Activated T-helper 17 cell treated with anti-CD3 and anti-CD28 coated beads, Interleukin-2, amount 50 U/mL, for 72 hours (primary cell): ENCODE measurements at regions not wholly inside any gene's neighbourhood (a gene's known extent, or its start where the extent isn't known, plus 50 kb on each side); places are given as distances from the start of the nearest gene placed in this dataset.

Experiments
- ATAC-seq: fragments of 150-1000 bp; cut with Tn5 transposase; replicated peaks from 2 replicates; pipeline ENCODE4 v1.10.0; 2021; ENCODE audit warnings: mild to moderate bottlenecking, moderate library complexity
- H3K27ac Mint-ChIP-seq: one replicate; pipeline ENCODE4 v1.8.0; 2022; ENCODE audit warnings: mixed read lengths
- H3K27me3 Mint-ChIP-seq: one replicate; pipeline ENCODE4 v1.8.0; 2022; ENCODE audit warnings: mixed read lengths
- H3K36me3 Mint-ChIP-seq: one replicate; pipeline ENCODE4 v1.8.0; 2022; ENCODE audit warnings: low read depth, mild to moderate bottlenecking, mixed read lengths
- H3K4me1 Mint-ChIP-seq: one replicate; pipeline ENCODE4 v1.8.0; 2022; ENCODE audit warnings: mixed read lengths
- H3K4me3 Mint-ChIP-seq: one replicate; pipeline ENCODE4 v1.8.0; 2022; ENCODE audit warnings: mild to moderate bottlenecking, mixed read lengths
- H3K9me3 Mint-ChIP-seq: one replicate; pipeline ENCODE4 v1.8.0; 2022; ENCODE audit warnings: mixed read lengths

- Mint-ChIP-seq H3K4me1 (no peaks in the 10 kb centered on the region), H3K9me3 (no peaks in the 10 kb centered on the region), H3K36me3 (no peaks in the 10 kb centered on the region), H3K27ac (no peak overlapping the region), H3K27me3 (peaks cover 6% of the 10 kb centered on the region), H3K4me3 (no peak overlapping the region)
- ATAC-seq: no peak
Observed at GRCh38 chr3:176920766-176921160, 276.5 kb downstream of the TBL1XR1 start.

DNA sequence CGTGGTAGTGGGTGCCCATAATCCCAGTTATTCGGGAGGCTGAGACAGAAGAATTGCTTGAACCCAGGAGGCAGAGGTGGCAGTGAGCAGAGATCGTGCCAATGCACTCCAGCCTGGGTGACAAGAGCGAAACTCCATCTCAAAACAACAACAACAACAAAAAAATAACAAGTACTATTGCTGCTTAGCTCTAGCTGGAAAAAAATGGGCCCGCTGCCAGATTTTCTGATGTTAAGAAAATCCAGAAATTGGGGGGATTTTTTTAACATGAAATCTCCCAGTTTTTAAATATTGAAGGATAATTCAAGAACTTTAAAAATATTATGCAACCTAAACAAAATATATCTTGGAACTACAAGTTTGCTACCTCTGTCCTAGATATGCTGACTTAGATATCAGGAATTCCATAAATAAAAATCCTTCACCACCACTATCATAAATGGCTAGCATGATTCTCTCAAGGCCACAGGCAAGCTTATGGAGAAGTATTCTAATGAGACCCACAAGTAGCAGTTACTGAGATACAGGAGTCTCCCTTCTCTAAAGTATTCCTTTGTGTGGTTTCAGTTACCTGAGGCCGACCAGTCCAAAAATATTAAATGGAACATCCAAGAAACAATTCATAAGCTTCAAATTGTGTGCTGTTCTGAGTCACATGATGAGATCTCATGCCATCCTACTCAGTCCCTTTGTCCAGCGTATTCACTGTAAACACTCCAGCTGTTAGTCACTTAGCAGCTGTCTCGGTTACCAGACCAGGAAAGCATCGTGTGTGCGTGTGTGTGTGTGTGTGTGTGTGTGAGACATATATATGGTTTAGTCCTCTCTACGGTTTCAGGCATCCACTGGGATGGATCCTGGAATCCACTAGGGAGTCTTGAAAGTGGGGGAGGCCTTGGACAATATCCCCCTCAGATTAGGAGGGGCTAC is 277.2 kb downstream of the TBL1XR1 start:
- Mint-ChIP-seq H3K36me3 (no peaks in the 10 kb centered on the region), H3K9me3 (no peaks in the 10 kb centered on the region), H3K27ac (no peak overlapping the region), H3K4me1 (no peaks in the 10 kb centered on the region), H3K27me3 (peaks cover 6% of the 10 kb centered on the region), H3K4me3 (no peak overlapping the region)
- no peak for ATAC-seq

- Mint-ChIP-seq H3K9me3 (no peaks in the 10 kb centered on the region), H3K27me3 (no peaks in the 10 kb centered on the region), H3K4me3 (no peak overlapping the region), H3K27ac (no peak overlapping the region), H3K4me1 (no peaks in the 10 kb centered on the region), H3K36me3 (no peaks in the 10 kb centered on the region)
- ATAC-seq: no peak
Observed at GRCh38 chr3:176916777-176917176, 280.5 kb downstream of the TBL1XR1 start.

DNA sequence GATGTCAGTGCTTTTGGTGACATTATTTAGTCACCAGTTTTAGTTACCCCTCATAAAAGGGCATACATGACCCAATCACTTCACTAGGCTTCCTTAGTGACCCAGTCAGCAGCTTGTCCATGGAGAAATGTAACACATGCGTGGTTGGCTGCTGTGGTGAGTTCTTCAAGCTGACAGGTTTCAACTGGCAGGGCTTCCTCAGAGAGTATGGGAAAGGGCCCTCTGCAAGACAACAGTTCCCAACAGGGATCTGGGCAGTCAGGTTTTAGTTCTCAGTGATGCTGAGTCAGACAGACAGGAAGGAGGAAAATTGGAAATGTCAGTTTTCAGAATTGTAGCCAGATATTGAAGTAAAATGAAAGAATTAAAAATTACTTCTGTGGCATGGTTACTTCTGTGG is 282.5 kb downstream of the TBL1XR1 start:
- no peaks in the 10 kb centered on the region for H3K9me3 Mint-ChIP-seq
- H3K4me3 Mint-ChIP-seq: no peak overlapping the region
- no peaks in the 10 kb centered on the region for H3K36me3 Mint-ChIP-seq
- H3K4me1 Mint-ChIP-seq: no peaks in the 10 kb centered on the region
- no peak overlapping the region for H3K27ac Mint-ChIP-seq
- H3K27me3 Mint-ChIP-seq: peaks cover 4% of the 10 kb centered on the region
- ATAC-seq: no peak

DNA sequence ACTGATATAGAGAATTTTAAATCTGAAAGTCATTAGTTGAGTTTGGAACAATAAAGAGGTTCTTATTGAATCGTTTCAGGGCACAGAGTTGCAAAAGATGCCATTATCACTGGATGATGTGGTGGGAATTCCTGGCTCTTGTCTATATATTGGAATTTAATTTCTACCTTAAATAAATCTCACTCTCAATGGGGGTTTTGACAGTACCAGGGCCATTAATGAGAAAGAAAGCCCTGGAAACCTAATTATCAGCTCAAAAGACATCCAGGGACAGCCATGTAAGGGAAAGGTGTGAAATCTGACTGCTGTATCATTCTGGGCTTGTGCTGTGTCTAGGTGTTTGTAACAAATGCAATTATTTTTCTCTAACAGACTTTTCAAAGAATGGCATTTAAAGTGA is 285.7 kb downstream of the TBL1XR1 start:
- Mint-ChIP-seq H3K9me3 (no peaks in the 10 kb centered on the region), H3K4me3 (no peak overlapping the region), H3K36me3 (no peaks in the 10 kb centered on the region), H3K4me1 (no peaks in the 10 kb centered on the region), H3K27ac (no peak overlapping the region), H3K27me3 (peaks cover 4% of the 10 kb centered on the region)
- no peak for ATAC-seq

GRCh38 chr3:176909044-176909443 is 288.2 kb downstream of the TBL1XR1 start:
- Mint-ChIP-seq H3K4me1 (no peaks in the 10 kb centered on the region), H3K36me3 (no peaks in the 10 kb centered on the region), H3K4me3 (no peak overlapping the region), H3K9me3 (no peaks in the 10 kb centered on the region), H3K27me3 (peaks cover 4% of the 10 kb centered on the region), H3K27ac (no peak overlapping the region)
- no peak for ATAC-seq

- H3K36me3 Mint-ChIP-seq: no peaks in the 10 kb centered on the region
- peaks cover 13% of the 10 kb centered on the region for H3K27me3 Mint-ChIP-seq
- no peak for ATAC-seq
- H3K27ac Mint-ChIP-seq: no peak overlapping the region
- no peaks in the 10 kb centered on the region for H3K9me3 Mint-ChIP-seq
- H3K4me1 Mint-ChIP-seq: no peaks in the 10 kb centered on the region
- H3K4me3 Mint-ChIP-seq: no peak overlapping the region
Observed at GRCh38 chr3:176906046-176906905, 291.0 kb downstream of the TBL1XR1 start.

GRCh38 chr3:176905331-176905730 is 292.0 kb downstream of the TBL1XR1 start:
- H3K36me3 Mint-ChIP-seq: no peaks in the 10 kb centered on the region
- no peak overlapping the region for H3K4me3 Mint-ChIP-seq
- no peak overlapping the region for H3K27ac Mint-ChIP-seq
- ATAC-seq: no peak
- H3K9me3 Mint-ChIP-seq: no peaks in the 10 kb centered on the region
- peaks cover 10% of the 10 kb centered on the region for H3K27me3 Mint-ChIP-seq
- no peaks in the 10 kb centered on the region for H3K4me1 Mint-ChIP-seq

DNA sequence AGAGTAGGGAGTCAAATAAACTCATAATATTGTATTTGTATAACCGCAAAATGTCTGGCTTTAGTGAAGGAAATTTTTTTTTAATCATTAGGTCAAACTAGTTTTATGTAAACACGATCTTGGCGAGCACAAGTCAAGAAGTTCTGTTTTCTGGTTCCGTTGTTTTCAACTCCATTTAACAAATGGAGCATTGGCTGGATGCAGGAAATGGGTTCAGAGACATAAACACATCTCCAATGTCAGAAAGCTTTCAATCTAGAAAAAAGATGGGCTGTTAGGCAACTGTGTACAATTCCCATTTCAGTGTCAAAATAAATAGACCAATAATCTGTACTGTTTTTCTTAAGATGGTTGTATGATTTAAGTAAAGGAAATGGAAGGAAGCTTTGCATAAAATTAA is 292.8 kb downstream of the TBL1XR1 start:
- Mint-ChIP-seq H3K9me3 (no peaks in the 10 kb centered on the region), H3K4me3 (no peak overlapping the region), H3K27ac (no peak overlapping the region), H3K4me1 (no peaks in the 10 kb centered on the region), H3K36me3 (no peaks in the 10 kb centered on the region), H3K27me3 (peaks cover 18% of the 10 kb centered on the region)
- ATAC-seq: no peak

DNA sequence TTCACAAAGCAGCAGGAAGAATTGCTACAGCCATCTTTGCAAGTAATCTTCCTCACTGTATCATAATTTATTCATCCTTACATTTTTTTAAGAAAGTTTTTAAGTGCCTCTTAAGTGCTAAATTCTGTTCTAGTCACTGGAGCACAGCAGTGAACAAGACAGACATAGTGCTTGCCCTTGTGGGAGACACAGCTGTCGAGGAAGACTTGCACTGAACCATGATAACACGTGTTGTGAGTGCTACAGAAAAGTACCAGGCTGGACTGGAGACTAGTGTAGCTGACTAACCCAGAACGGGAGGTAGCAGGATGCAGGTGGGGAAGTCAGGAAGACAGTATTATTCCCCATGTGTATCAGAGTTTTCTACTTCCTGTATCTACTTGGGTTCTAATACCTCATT is 300.6 kb downstream of the TBL1XR1 start:
- no peaks in the 10 kb centered on the region for H3K36me3 Mint-ChIP-seq
- no peak overlapping the region for H3K4me3 Mint-ChIP-seq
- H3K9me3 Mint-ChIP-seq: no peaks in the 10 kb centered on the region
- ATAC-seq: no peak
- peaks cover 39% of the 10 kb centered on the region for H3K27me3 Mint-ChIP-seq
- no peak overlapping the region for H3K27ac Mint-ChIP-seq
- no peaks in the 10 kb centered on the region for H3K4me1 Mint-ChIP-seq

DNA sequence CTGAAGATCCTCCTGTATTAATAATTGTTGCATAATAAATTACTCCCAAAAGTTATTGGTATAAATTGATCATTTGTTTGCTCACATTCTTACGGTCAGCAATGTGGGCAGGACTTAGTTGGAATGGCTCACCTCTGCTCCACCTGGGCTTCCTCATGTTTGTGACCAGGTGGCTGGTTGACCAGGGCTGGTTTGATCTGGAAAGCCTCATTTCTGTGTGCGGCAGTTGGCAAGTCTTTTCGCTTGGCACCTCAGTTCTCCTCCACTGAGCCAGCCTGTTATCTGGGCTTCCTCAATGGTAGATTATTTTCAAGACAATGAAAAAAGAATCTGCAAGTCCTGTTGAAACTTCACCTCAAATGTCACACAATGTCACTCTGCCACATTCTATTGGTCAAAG is 301.1 kb downstream of the TBL1XR1 start:
- H3K4me1 Mint-ChIP-seq: no peaks in the 10 kb centered on the region
- ATAC-seq: no peak
- H3K36me3 Mint-ChIP-seq: no peaks in the 10 kb centered on the region
- H3K27me3 Mint-ChIP-seq: peaks cover 39% of the 10 kb centered on the region
- no peaks in the 10 kb centered on the region for H3K9me3 Mint-ChIP-seq
- no peak overlapping the region for H3K27ac Mint-ChIP-seq
- H3K4me3 Mint-ChIP-seq: no peak overlapping the region

- no peaks in the 10 kb centered on the region for H3K4me1 Mint-ChIP-seq
- peaks cover 14% of the 10 kb centered on the region for H3K9me3 Mint-ChIP-seq
- H3K27me3 Mint-ChIP-seq: peaks cover 35% of the 10 kb centered on the region
- no peak overlapping the region for H3K27ac Mint-ChIP-seq
- no peak overlapping the region for H3K4me3 Mint-ChIP-seq
- no peaks in the 10 kb centered on the region for H3K36me3 Mint-ChIP-seq
- ATAC-seq: no peak
Observed at GRCh38 chr3:176879710-176880109, 317.6 kb downstream of the TBL1XR1 start.

DNA sequence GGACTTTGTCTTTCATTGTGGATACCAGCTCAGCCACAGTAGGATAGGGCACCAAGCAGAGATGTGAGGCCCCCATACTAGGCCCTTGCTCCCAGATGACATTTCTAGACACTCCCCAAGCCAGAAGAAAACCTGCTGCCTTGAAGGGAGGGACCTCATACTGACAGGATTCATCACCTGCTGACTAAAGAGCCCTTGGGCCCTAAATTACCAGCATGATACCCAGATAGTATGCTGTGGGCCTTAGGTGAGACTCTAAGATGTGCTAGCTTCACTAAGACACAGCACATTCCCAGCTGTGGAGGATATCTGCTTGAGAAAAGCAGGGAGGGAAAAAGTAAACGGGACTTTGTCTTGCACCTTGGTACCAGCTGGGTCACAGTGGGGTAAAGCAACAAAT is 324.0 kb downstream of the TBL1XR1 start:
- no peak for ATAC-seq
- H3K4me3 Mint-ChIP-seq: no peak overlapping the region
- H3K27ac Mint-ChIP-seq: peak overlapping the region; percentile 87
- peaks cover 8% of the 10 kb centered on the region for H3K27me3 Mint-ChIP-seq
- peaks cover 4% of the 10 kb centered on the region for H3K4me1 Mint-ChIP-seq
- no peaks in the 10 kb centered on the region for H3K36me3 Mint-ChIP-seq
- peaks cover 8% of the 10 kb centered on the region for H3K9me3 Mint-ChIP-seq

DNA sequence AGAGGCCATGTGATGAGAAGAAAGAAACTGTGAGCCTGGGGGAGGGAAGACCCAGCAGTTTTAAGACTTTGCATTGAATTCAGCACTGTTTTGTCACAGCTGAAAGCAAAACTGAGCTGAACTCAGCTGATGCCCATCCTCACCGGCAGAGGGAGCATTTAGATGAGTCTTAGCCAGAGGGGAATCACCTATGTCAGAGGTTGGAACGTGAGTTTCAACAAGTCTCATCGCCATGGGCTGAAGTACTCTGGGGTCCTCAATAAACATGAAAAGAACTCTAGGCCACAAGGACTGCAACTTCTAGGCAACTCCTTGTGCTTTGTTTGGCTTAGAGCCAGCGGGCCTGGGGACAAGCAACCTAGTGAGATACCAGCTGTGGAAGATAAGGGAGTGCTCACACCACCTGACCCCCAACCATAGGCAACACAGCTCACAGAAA is 324.5 kb downstream of the TBL1XR1 start:
- peaks cover 4% of the 10 kb centered on the region for H3K4me1 Mint-ChIP-seq
- peaks cover 7% of the 10 kb centered on the region for H3K27me3 Mint-ChIP-seq
- H3K9me3 Mint-ChIP-seq: peaks cover 9% of the 10 kb centered on the region
- ATAC-seq: peak; percentile 90
- no peaks in the 10 kb centered on the region for H3K36me3 Mint-ChIP-seq
- no peak overlapping the region for H3K4me3 Mint-ChIP-seq
- H3K27ac Mint-ChIP-seq: peak overlapping the region; percentile 87

- Mint-ChIP-seq H3K36me3 (no peaks in the 10 kb centered on the region), H3K9me3 (peaks cover 4% of the 10 kb centered on the region), H3K27me3 (no peaks in the 10 kb centered on the region), H3K4me3 (no peak overlapping the region), H3K4me1 (peaks cover 4% of the 10 kb centered on the region), H3K27ac (no peak overlapping the region)
- ATAC-seq: no peak
Observed at GRCh38 chr3:176870451-176870850, 326.8 kb downstream of the TBL1XR1 start.
